Mammary epithelial cell (primary cell): ENCODE measurements at regions not wholly inside any gene's neighbourhood (a gene's known extent, or its start where the extent isn't known, plus 50 kb on each side); places are given as distances from the start of the nearest gene placed in this dataset.

Experiments used
- EZH2 ChIP-seq: IDR thresholded peaks from 2 replicates; pipeline ENCODE4 v1.6.1; 2012; ENCODE audit warnings: low read length, inconsistent platforms, borderline replicate concordance
- TF ChIP-seq, protein P1 (sequence below), 2 donors: IDR thresholded peaks in 1 of 2; conservative IDR thresholded peaks in 1 of 2; 2 replicates each; pipeline ENCODE4 v1.5.1; 2011 to 2012; ENCODE audit warnings: inconsistent platforms in 2 of 2, low read length in 2 of 2, mild to moderate bottlenecking in 2 of 2, control low read depth in 1 of 2, low read depth in 1 of 2; ENCODE audit not compliant: insufficient read depth in 1 of 2; ENCODE audit errors: extremely low read depth in 1 of 2

DNA sequence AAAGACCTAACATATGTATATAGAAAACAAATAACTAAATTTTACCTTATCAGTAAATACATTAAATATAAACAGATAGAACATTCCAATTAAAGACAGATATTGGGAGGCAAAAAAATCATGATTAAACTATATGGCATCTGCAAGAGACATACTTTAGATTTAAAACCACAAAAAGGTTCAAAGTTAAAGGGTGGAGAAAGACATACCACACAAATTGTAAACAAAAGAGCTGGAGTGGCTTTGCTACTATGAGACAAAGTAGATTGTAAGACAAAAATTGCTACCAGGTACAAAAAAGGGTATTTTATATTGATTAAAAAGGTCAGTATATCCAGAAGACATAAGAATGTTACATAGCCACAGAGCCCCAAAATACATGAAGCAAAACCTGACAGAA lies 200.2 kb downstream of the KCNRG start:
- TF ChIP-seq, protein P1, sequence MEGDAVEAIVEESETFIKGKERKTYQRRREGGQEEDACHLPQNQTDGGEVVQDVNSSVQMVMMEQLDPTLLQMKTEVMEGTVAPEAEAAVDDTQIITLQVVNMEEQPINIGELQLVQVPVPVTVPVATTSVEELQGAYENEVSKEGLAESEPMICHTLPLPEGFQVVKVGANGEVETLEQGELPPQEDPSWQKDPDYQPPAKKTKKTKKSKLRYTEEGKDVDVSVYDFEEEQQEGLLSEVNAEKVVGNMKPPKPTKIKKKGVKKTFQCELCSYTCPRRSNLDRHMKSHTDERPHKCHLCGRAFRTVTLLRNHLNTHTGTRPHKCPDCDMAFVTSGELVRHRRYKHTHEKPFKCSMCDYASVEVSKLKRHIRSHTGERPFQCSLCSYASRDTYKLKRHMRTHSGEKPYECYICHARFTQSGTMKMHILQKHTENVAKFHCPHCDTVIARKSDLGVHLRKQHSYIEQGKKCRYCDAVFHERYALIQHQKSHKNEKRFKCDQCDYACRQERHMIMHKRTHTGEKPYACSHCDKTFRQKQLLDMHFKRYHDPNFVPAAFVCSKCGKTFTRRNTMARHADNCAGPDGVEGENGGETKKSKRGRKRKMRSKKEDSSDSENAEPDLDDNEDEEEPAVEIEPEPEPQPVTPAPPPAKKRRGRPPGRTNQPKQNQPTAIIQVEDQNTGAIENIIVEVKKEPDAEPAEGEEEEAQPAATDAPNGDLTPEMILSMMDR (conservative IDR thresholded peaks at IDR 0.05 in 1 of 2, IDR thresholded peaks at IDR 0.05 in 1 of 2; ENCODE audit: extremely low read depth in 1 of 2, insufficient read depth in 1 of 2, low read depth in 1 of 2, low read length in 2 of 2): no peak
- no peak for TF ChIP-seq EZH2
